IMR-90 (cell line): ENCODE measurements at regions not wholly inside any gene's neighbourhood (a gene's known extent, or its start where the extent isn't known, plus 50 kb on each side); places are given as distances from the start of the nearest gene placed in this dataset.

Experiments used
- BHLHE40 ChIP-seq: fragments of 150-350 bp; IDR thresholded peaks from 2 replicates; pipeline ENCODE4 v1.6.1; 2016; ENCODE audit warnings: mild to moderate bottlenecking, low read depth, low read length
- CEBPB ChIP-seq: IDR thresholded peaks from 2 replicates; pipeline ENCODE4 v1.6.1; 2012; ENCODE audit warnings: low read depth, low read length, improper control_type of control experiment
- FOS ChIP-seq: fragments of 150-350 bp; IDR thresholded peaks from 2 replicates; pipeline ENCODE4 v1.6.1; 2016; ENCODE audit warnings: low read depth, low read length
- MAFK ChIP-seq: IDR thresholded peaks from 2 replicates; pipeline ENCODE4 v1.6.1; 2012; ENCODE audit warnings: low read depth, low read length, improper control_type of control experiment
- MXI1 ChIP-seq: IDR thresholded peaks from 2 replicates; pipeline ENCODE4 v1.6.1; 2012; ENCODE audit warnings: low read depth, mild to moderate bottlenecking, low read length, moderate library complexity, borderline replicate concordance
- NFE2L2 ChIP-seq: fragments of 150-350 bp; IDR thresholded peaks from 2 replicates; pipeline ENCODE4 v1.6.1; 2016; ENCODE audit warnings: low read depth, mild to moderate bottlenecking, low read length
- POLR2A ChIP-seq: IDR thresholded peaks from 2 replicates; pipeline ENCODE4 v1.6.1; 2012; ENCODE audit warnings: mild to moderate bottlenecking, low read depth, low read length
- RAD21 ChIP-seq: IDR thresholded peaks from 2 replicates; pipeline ENCODE4 v1.6.1; 2012; ENCODE audit warnings: low read length, improper control_type of control experiment
- RCOR1 ChIP-seq: IDR thresholded peaks from 2 replicates; pipeline ENCODE4 v1.6.1; 2012; ENCODE audit warnings: mild to moderate bottlenecking, low read length, improper control_type of control experiment; ENCODE audit not compliant: insufficient replicate concordance
- SMC3 ChIP-seq: fragments of 150-350 bp; IDR thresholded peaks from 2 replicates; pipeline ENCODE4 v1.6.1; 2016; ENCODE audit warnings: low read depth, mild to moderate bottlenecking, antibody characterized with exemption, low read length, moderate library complexity
- TF ChIP-seq, protein P1 (sequence below): conservative IDR thresholded peaks from 2 replicates; pipeline ENCODE4 v1.5.1; 2012; ENCODE audit warnings: mild to moderate bottlenecking, low read depth, low read length, improper control_type of control experiment
- TF ChIP-seq, protein P2 (sequence below): fragments of 150-350 bp; IDR thresholded peaks from 2 replicates; pipeline ENCODE4 v1.6.1; 2016; ENCODE audit warnings: low read depth, mild to moderate bottlenecking, low read length, moderate library complexity, borderline replicate concordance

DNA sequence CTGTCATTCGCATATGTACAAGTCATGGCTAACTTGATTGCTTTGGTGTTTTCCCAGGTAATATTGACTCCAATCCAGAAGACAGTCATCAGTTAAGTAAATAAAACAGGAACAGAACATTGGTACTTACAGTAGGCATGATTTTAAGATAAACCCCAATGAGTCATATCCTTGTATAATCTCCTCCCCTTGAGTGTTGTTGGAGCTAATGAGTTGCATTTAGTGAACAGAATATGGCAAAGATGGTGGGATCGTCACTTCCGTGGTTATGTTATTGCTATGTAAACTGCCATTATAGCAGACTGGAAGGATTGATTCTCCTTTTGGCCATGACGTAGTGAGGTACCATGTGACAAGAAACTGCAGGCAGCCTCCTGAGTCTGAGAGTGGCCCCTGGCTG, 102.2 kb downstream of the TMX1 start:
- TF ChIP-seq POLR2A (no peak), MXI1 (no peak), SMC3 (no peak), CEBPB (no peak), MAFK (no peak), BHLHE40 (no peak), RAD21 (no peak), RCOR1 (no peak), FOS (no peak), NFE2L2 (no peak)
- TF ChIP-seq, protein P1, sequence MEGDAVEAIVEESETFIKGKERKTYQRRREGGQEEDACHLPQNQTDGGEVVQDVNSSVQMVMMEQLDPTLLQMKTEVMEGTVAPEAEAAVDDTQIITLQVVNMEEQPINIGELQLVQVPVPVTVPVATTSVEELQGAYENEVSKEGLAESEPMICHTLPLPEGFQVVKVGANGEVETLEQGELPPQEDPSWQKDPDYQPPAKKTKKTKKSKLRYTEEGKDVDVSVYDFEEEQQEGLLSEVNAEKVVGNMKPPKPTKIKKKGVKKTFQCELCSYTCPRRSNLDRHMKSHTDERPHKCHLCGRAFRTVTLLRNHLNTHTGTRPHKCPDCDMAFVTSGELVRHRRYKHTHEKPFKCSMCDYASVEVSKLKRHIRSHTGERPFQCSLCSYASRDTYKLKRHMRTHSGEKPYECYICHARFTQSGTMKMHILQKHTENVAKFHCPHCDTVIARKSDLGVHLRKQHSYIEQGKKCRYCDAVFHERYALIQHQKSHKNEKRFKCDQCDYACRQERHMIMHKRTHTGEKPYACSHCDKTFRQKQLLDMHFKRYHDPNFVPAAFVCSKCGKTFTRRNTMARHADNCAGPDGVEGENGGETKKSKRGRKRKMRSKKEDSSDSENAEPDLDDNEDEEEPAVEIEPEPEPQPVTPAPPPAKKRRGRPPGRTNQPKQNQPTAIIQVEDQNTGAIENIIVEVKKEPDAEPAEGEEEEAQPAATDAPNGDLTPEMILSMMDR = no peak
- TF ChIP-seq, protein P2, sequence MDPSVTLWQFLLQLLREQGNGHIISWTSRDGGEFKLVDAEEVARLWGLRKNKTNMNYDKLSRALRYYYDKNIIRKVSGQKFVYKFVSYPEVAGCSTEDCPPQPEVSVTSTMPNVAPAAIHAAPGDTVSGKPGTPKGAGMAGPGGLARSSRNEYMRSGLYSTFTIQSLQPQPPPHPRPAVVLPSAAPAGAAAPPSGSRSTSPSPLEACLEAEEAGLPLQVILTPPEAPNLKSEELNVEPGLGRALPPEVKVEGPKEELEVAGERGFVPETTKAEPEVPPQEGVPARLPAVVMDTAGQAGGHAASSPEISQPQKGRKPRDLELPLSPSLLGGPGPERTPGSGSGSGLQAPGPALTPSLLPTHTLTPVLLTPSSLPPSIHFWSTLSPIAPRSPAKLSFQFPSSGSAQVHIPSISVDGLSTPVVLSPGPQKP = no peak
